ENCODE measurements at regions not wholly inside any gene's neighbourhood (a gene's known extent, or its start where the extent isn't known, plus 50 kb on each side); places are given as distances from the start of the nearest gene placed in this dataset.

- Histone ChIP-seq H3K9ac (ENCODE audit: low read length) (no peak overlapping the region), H4K20me1 (ENCODE audit: insufficient read depth, low read length) (no peaks in the 10 kb centered on the region), H3K4me1 (ENCODE audit: insufficient read depth, low read length) (no peaks in the 10 kb centered on the region), H3K9me3 (ENCODE audit: insufficient read depth, low read depth, low read length) (no peaks in the 10 kb centered on the region), H3K4me3 (ENCODE audit: insufficient read depth, low read depth, low read length) (no peak overlapping the region), H3K4me2 (ENCODE audit: low read length) (no peak overlapping the region), H3K27ac (ENCODE audit: low read depth, low read length) (no peak overlapping the region), H3K27me3 (ENCODE audit: insufficient read depth, low read length) (no peaks in the 10 kb centered on the region), H2AFZ (ENCODE audit: low read depth, low read length) (no peak overlapping the region), H3K79me2 (ENCODE audit: insufficient read depth, low read length) (no peaks in the 10 kb centered on the region), H3K36me3 (ENCODE audit: insufficient read depth, low read length) (no peaks in the 10 kb centered on the region)
- FAIRE-seq (no peak), DNase-seq (ENCODE audit: low read depth) (no peak)
- Mint-ChIP-seq H3K4me1 (ENCODE audit: low read depth, unreplicated experiment) (peaks cover 3% of the 10 kb centered on the region), H3K27ac (ENCODE audit: unreplicated experiment) (no peak overlapping the region), H3K36me3 (ENCODE audit: low read depth, unreplicated experiment) (peaks cover 2% of the 10 kb centered on the region), H3K27me3 (ENCODE audit: low read depth, unreplicated experiment) (peaks cover 1% of the 10 kb centered on the region), H3K4me3 (ENCODE audit: unreplicated experiment) (no peak overlapping the region), H3K9me3 (ENCODE audit: unreplicated experiment) (no peaks in the 10 kb centered on the region)
- TF ChIP-seq EZH2 (IDR thresholded peaks at IDR 0.05; ENCODE audit: insufficient read depth, low read length) (no peak), CTCF (IDR thresholded peaks at IDR 0.05; ENCODE audit: insufficient read depth, low read depth, low read length) (no peak)
Observed at GRCh38 chr6:105499136-105499870, 96.4 kb upstream of the PREP start.

GRCh38 chr6:105497549-105497948, 94.7 kb upstream of the PREP start:
- no peak overlapping the region for H3K4me2 ChIP-seq (ENCODE audit: low read length)
- no peak for DNase-seq (ENCODE audit: low read depth)
- H3K27me3 ChIP-seq (ENCODE audit: insufficient read depth, low read length): no peaks in the 10 kb centered on the region
- H3K27ac ChIP-seq (ENCODE audit: low read depth, low read length): no peak overlapping the region
- FAIRE-seq: no peak
- no peaks in the 10 kb centered on the region for H3K36me3 ChIP-seq (ENCODE audit: insufficient read depth, low read length)
- peaks cover 4% of the 10 kb centered on the region for H3K4me1 ChIP-seq (ENCODE audit: insufficient read depth, low read length)
- no peak overlapping the region for H3K27ac Mint-ChIP-seq (ENCODE audit: unreplicated experiment)
- no peaks in the 10 kb centered on the region for H3K9me3 ChIP-seq (ENCODE audit: insufficient read depth, low read depth, low read length)
- TF ChIP-seq CTCF (IDR thresholded peaks at IDR 0.05; ENCODE audit: insufficient read depth, low read depth, low read length): no peak
- TF ChIP-seq EZH2 (IDR thresholded peaks at IDR 0.05; ENCODE audit: insufficient read depth, low read length): no peak
- H3K4me3 ChIP-seq (ENCODE audit: insufficient read depth, low read depth, low read length): no peak overlapping the region
- H3K79me2 ChIP-seq (ENCODE audit: insufficient read depth, low read length): no peaks in the 10 kb centered on the region
- H2AFZ ChIP-seq (ENCODE audit: low read depth, low read length): no peak overlapping the region
- peaks cover 2% of the 10 kb centered on the region for H3K36me3 Mint-ChIP-seq (ENCODE audit: low read depth, unreplicated experiment)
- H4K20me1 ChIP-seq (ENCODE audit: insufficient read depth, low read length): no peaks in the 10 kb centered on the region
- H3K27me3 Mint-ChIP-seq (ENCODE audit: low read depth, unreplicated experiment): no peaks in the 10 kb centered on the region
- no peaks in the 10 kb centered on the region for H3K9me3 Mint-ChIP-seq (ENCODE audit: unreplicated experiment)
- H3K4me1 Mint-ChIP-seq (ENCODE audit: low read depth, unreplicated experiment): peaks cover 9% of the 10 kb centered on the region
- H3K9ac ChIP-seq (ENCODE audit: low read length): no peak overlapping the region
- no peak overlapping the region for H3K4me3 Mint-ChIP-seq (ENCODE audit: unreplicated experiment)

GRCh38 chr6:105495515-105495914, 92.6 kb upstream of the PREP start:
- H2AFZ ChIP-seq (ENCODE audit: low read depth, low read length): no peak overlapping the region
- no peak for FAIRE-seq
- no peaks in the 10 kb centered on the region for H3K79me2 ChIP-seq (ENCODE audit: insufficient read depth, low read length)
- no peaks in the 10 kb centered on the region for H3K36me3 ChIP-seq (ENCODE audit: insufficient read depth, low read length)
- no peak overlapping the region for H3K4me3 ChIP-seq (ENCODE audit: insufficient read depth, low read depth, low read length)
- no peaks in the 10 kb centered on the region for H3K36me3 Mint-ChIP-seq (ENCODE audit: low read depth, unreplicated experiment)
- H3K9me3 ChIP-seq (ENCODE audit: insufficient read depth, low read depth, low read length): no peaks in the 10 kb centered on the region
- no peaks in the 10 kb centered on the region for H4K20me1 ChIP-seq (ENCODE audit: insufficient read depth, low read length)
- peaks cover 7% of the 10 kb centered on the region for H3K4me1 ChIP-seq (ENCODE audit: insufficient read depth, low read length)
- peaks cover 9% of the 10 kb centered on the region for H3K4me1 Mint-ChIP-seq (ENCODE audit: low read depth, unreplicated experiment)
- H3K27me3 ChIP-seq (ENCODE audit: insufficient read depth, low read length): no peaks in the 10 kb centered on the region
- no peaks in the 10 kb centered on the region for H3K27me3 Mint-ChIP-seq (ENCODE audit: low read depth, unreplicated experiment)
- no peak overlapping the region for H3K27ac Mint-ChIP-seq (ENCODE audit: unreplicated experiment)
- TF ChIP-seq CTCF (IDR thresholded peaks at IDR 0.05; ENCODE audit: insufficient read depth, low read depth, low read length) (no peak), EZH2 (IDR thresholded peaks at IDR 0.05; ENCODE audit: insufficient read depth, low read length) (no peak)
- H3K9ac ChIP-seq (ENCODE audit: low read length): no peak overlapping the region
- no peaks in the 10 kb centered on the region for H3K9me3 Mint-ChIP-seq (ENCODE audit: unreplicated experiment)
- H3K4me3 Mint-ChIP-seq (ENCODE audit: unreplicated experiment): no peak overlapping the region
- no peak for DNase-seq (ENCODE audit: low read depth)
- no peak overlapping the region for H3K27ac ChIP-seq (ENCODE audit: low read depth, low read length)
- no peak overlapping the region for H3K4me2 ChIP-seq (ENCODE audit: low read length)
